ENCODE measurements at regions not wholly inside any gene's neighbourhood (a gene's known extent, or its start where the extent isn't known, plus 50 kb on each side); places are given as distances from the start of the nearest gene placed in this dataset.

- no peak for DNase-seq
- Mint-ChIP-seq H3K4me1 (peaks cover 2% of the 10 kb centered on the region), H3K27me3 (no peaks in the 10 kb centered on the region), H3K27ac (no peak overlapping the region), H3K4me3 (no peak overlapping the region), H3K9me3 (ENCODE audit: low read depth) (no peaks in the 10 kb centered on the region), H3K36me3 (no peaks in the 10 kb centered on the region)
- ATAC-seq = no peak
- CTCF ChIA-PET = no interaction called here
These were observed 237.6 kb downstream of the BCAT1 start for GRCh38 chr12:24711056-24712008.

GRCh38 chr12:24709216-24709615 is 239.7 kb downstream of the BCAT1 start:
- H3K27ac Mint-ChIP-seq = no peak overlapping the region
- H3K27me3 Mint-ChIP-seq = no peaks in the 10 kb centered on the region
- H3K4me1 Mint-ChIP-seq = peaks cover 12% of the 10 kb centered on the region
- no peaks in the 10 kb centered on the region for H3K9me3 Mint-ChIP-seq (ENCODE audit: low read depth)
- no peak for DNase-seq
- no peaks in the 10 kb centered on the region for H3K36me3 Mint-ChIP-seq
- ATAC-seq = peak; percentile 23
- no peak overlapping the region for H3K4me3 Mint-ChIP-seq
- CTCF ChIA-PET = no interaction called here

GRCh38 chr12:24708718-24709117 is 240.2 kb downstream of the BCAT1 start:
- CTCF ChIA-PET = no interaction called here

GRCh38 chr12:24708043-24708442 is 240.9 kb downstream of the BCAT1 start:
- no peak overlapping the region for H3K4me3 Mint-ChIP-seq
- DNase-seq (no peak), ATAC-seq (peak; percentile 20)
- no peaks in the 10 kb centered on the region for H3K9me3 Mint-ChIP-seq (ENCODE audit: low read depth)
- CTCF ChIA-PET = no interaction called here
- no peaks in the 10 kb centered on the region for H3K36me3 Mint-ChIP-seq
- no peaks in the 10 kb centered on the region for H3K27me3 Mint-ChIP-seq
- H3K4me1 Mint-ChIP-seq = peaks cover 12% of the 10 kb centered on the region
- no peak overlapping the region for H3K27ac Mint-ChIP-seq

More at GRCh38 chr12:24708718-24709117, 240.2 kb downstream of the BCAT1 start:
- no peak for DNase-seq
- Mint-ChIP-seq H3K27ac (no peak overlapping the region), H3K9me3 (ENCODE audit: low read depth) (no peaks in the 10 kb centered on the region), H3K4me1 (peaks cover 12% of the 10 kb centered on the region), H3K36me3 (no peaks in the 10 kb centered on the region), H3K27me3 (no peaks in the 10 kb centered on the region), H3K4me3 (no peak overlapping the region)
- no peak for ATAC-seq

GRCh38 chr12:24707334-24707733 is 241.6 kb downstream of the BCAT1 start:
- no peak for DNase-seq
- CTCF ChIA-PET = no interaction called here
- Mint-ChIP-seq H3K36me3 (no peaks in the 10 kb centered on the region), H3K9me3 (ENCODE audit: low read depth) (no peaks in the 10 kb centered on the region), H3K4me3 (no peak overlapping the region), H3K27ac (no peak overlapping the region), H3K4me1 (peaks cover 12% of the 10 kb centered on the region), H3K27me3 (no peaks in the 10 kb centered on the region)
- no peak for ATAC-seq

- Mint-ChIP-seq H3K4me1 (peaks cover 15% of the 10 kb centered on the region), H3K36me3 (peaks cover 2% of the 10 kb centered on the region), H3K27me3 (no peaks in the 10 kb centered on the region), H3K9me3 (ENCODE audit: low read depth) (no peaks in the 10 kb centered on the region), H3K27ac (peak overlapping the region; percentile 9), H3K4me3 (no peak overlapping the region)
- ATAC-seq (no peak), DNase-seq (no peak)
- CTCF ChIA-PET = no interaction called here
These were observed 243.1 kb downstream of the BCAT1 start for GRCh38 chr12:24705741-24706358.

GRCh38 chr12:24705216-24705615 is 243.7 kb downstream of the BCAT1 start:
- no peak overlapping the region for H3K4me3 Mint-ChIP-seq
- peaks cover 2% of the 10 kb centered on the region for H3K9me3 Mint-ChIP-seq (ENCODE audit: low read depth)
- peaks cover 15% of the 10 kb centered on the region for H3K4me1 Mint-ChIP-seq
- peaks cover 5% of the 10 kb centered on the region for H3K36me3 Mint-ChIP-seq
- CTCF ChIA-PET = no interaction called here
- no peak for ATAC-seq
- DNase-seq = no peak
- no peaks in the 10 kb centered on the region for H3K27me3 Mint-ChIP-seq
- H3K27ac Mint-ChIP-seq = no peak overlapping the region

- no peak for DNase-seq
- Mint-ChIP-seq H3K4me1 (peaks cover 13% of the 10 kb centered on the region), H3K9me3 (ENCODE audit: low read depth) (peaks cover 2% of the 10 kb centered on the region), H3K27me3 (no peaks in the 10 kb centered on the region), H3K27ac (no peak overlapping the region), H3K4me3 (no peak overlapping the region), H3K36me3 (peaks cover 5% of the 10 kb centered on the region)
- CTCF ChIA-PET = no interaction called here
- no peak for ATAC-seq
These were observed 247.6 kb downstream of the BCAT1 start for GRCh38 chr12:24701343-24701742.

GRCh38 chr12:24698972-24699371 is 249.9 kb downstream of the BCAT1 start:
- peaks cover 2% of the 10 kb centered on the region for H3K9me3 Mint-ChIP-seq (ENCODE audit: low read depth)
- no peak overlapping the region for H3K27ac Mint-ChIP-seq
- no peak for DNase-seq
- H3K36me3 Mint-ChIP-seq = peaks cover 5% of the 10 kb centered on the region
- H3K27me3 Mint-ChIP-seq = no peaks in the 10 kb centered on the region
- peaks cover 2% of the 10 kb centered on the region for H3K4me1 Mint-ChIP-seq
- H3K4me3 Mint-ChIP-seq = no peak overlapping the region
- ATAC-seq = no peak
- CTCF ChIA-PET = no interaction called here

- no peak overlapping the region for H3K27ac Mint-ChIP-seq
- peaks cover 2% of the 10 kb centered on the region for H3K4me1 Mint-ChIP-seq
These were observed 251.1 kb downstream of the BCAT1 start for GRCh38 chr12:24697769-24698168.

GRCh38 chr12:24697295-24697694 is 251.6 kb downstream of the BCAT1 start:
- Mint-ChIP-seq H3K4me3 (no peak overlapping the region), H3K36me3 (peaks cover 5% of the 10 kb centered on the region), H3K4me1 (peaks cover 2% of the 10 kb centered on the region), H3K27me3 (no peaks in the 10 kb centered on the region), H3K27ac (no peak overlapping the region), H3K9me3 (ENCODE audit: low read depth) (peaks cover 2% of the 10 kb centered on the region)
- CTCF ChIA-PET = no interaction called here
- ATAC-seq (no peak), DNase-seq (no peak)

More at GRCh38 chr12:24697769-24698168, 251.1 kb downstream of the BCAT1 start:
- CTCF ChIA-PET = no interaction called here
- Mint-ChIP-seq H3K4me3 (no peak overlapping the region), H3K9me3 (ENCODE audit: low read depth) (peaks cover 2% of the 10 kb centered on the region), H3K27me3 (no peaks in the 10 kb centered on the region), H3K36me3 (peaks cover 5% of the 10 kb centered on the region)
- ATAC-seq (no peak), DNase-seq (no peak)

- Mint-ChIP-seq H3K36me3 (peaks cover 5% of the 10 kb centered on the region), H3K9me3 (ENCODE audit: low read depth) (peaks cover 2% of the 10 kb centered on the region), H3K4me1 (peaks cover 2% of the 10 kb centered on the region), H3K4me3 (no peak overlapping the region), H3K27me3 (no peaks in the 10 kb centered on the region), H3K27ac (no peak overlapping the region)
- DNase-seq (no peak), ATAC-seq (no peak)
- CTCF ChIA-PET = interaction anchor here (1.1 kb wide), 1 partner anchor 14 kb away, joined by 4 read pairs; no protein-coding TSS in a partner anchor
These were observed 252.1 kb downstream of the BCAT1 start for GRCh38 chr12:24696800-24697199.

- ATAC-seq (no peak), DNase-seq (no peak)
- CTCF ChIA-PET = interaction anchor here (1.1 kb wide), 1 partner anchor 13 kb away, joined by 4 read pairs; no protein-coding TSS in a partner anchor
- peaks cover 2% of the 10 kb centered on the region for H3K9me3 Mint-ChIP-seq (ENCODE audit: low read depth)
- H3K4me3 Mint-ChIP-seq = no peak overlapping the region
- H3K36me3 Mint-ChIP-seq = peaks cover 3% of the 10 kb centered on the region
- no peaks in the 10 kb centered on the region for H3K27me3 Mint-ChIP-seq
- no peak overlapping the region for H3K27ac Mint-ChIP-seq
- no peaks in the 10 kb centered on the region for H3K4me1 Mint-ChIP-seq
These were observed 253.1 kb downstream of the BCAT1 start for GRCh38 chr12:24695657-24696329.
